GM19455 (cell line): ENCODE measurements at regions not wholly inside any gene's neighbourhood (a gene's known extent, or its start where the extent isn't known, plus 50 kb on each side); places are given as distances from the start of the nearest gene placed in this dataset.
"Not testable (repeated sequence)": the region's sequence is repeated elsewhere in the genome, so short reads cannot be mapped to it uniquely, and the experiment has no call there.

ENCODE experiments used
- ATAC-seq: cut with Tn5 transposase; IDR thresholded peaks from one replicate; pipeline ENCODE4 v1.9.1; 2021; ENCODE audit not compliant: unreplicated experiment

DNA sequence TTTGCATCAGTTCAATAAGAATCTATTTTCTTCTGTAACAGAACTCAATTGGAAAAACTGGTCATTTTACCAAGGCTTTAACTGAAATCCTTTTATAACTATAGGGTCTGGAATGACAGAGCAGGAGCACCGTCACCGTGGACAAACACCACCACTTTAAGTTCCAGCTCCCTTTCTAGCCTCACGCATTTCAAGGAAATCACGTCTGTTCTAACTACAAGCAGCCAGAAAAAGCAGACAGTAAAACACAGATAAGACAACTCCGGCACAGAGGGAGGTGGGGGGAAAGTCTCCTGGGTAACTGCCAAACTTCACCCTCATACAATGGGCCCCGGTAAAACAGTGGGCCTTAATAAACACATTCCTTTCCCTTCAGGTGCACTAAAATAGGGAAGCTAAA lies 952.6 kb downstream of the STIM2 start:
- not testable (repeated sequence) for ATAC-seq

DNA sequence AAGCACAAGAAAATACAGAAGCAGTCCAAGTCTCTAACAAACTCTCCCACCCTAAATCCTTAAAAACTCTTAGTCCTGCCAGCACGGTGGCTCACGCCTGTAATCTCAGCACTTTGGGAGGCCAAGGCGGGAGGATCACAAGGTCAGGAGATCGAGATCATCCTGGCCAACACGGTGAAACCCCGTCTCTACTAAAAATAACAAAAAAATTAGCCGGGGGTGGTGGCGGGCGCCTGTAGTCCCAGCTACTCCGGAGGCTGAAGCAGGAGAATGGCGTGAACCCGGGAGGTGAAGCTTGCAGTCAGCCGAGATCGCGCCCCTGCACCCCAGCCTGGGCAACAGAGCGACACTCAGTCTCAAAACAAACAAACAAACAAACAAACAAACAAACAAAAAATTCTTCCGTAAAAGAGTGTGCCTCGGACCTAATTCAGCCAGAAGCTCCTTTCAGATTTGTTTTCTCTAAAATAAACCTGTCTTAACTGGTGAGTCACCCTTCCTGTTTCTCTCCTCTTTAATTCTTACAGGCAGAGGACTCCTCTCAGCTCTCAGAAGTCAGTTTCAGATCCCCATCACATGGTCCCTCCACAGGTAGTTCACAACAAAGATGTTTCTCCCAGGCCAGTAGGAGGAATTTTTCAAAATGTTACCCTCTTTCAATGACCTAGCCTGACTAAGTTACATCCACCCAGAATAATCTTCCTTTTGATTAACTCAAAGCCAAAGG lies 953.2 kb downstream of the STIM2 start:
- not testable (repeated sequence) for ATAC-seq

DNA sequence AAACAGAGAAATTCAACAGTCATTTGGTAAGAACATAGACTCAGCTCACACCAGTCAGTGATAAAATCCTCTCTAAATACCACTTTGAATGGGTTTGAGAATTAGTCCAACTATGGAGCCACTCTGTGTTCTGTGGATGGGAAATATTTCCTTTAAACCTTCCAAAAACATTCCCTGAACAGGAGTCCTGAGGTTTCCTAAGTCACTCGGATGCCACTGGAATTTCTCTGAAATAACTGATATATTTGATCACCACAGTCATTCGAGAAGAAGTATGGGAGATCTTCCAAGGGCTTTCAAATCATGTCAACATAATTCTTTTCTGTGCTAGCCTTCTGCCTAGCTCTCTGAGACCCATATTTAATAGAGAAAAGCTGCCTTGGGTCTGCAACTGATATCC lies 958.6 kb downstream of the STIM2 start:
- no peak for ATAC-seq

DNA sequence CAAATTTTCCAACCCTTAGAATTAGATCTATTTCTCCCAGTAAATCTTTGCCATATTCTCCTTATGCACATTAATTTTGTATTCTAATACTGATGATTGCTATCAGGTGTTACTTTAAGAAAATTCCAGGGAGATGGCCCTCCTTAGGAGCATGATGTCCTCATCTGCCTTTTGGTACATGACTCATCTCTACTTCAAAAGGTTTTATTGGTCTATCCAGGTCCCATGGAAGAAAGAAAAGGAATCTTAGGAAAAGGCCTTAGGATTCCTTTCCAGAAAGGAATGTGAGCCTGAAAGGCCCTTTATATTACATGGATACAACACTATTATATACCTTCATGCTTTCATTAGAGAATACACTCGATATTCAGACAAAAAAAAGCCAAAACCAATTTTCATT lies 968.2 kb downstream of the STIM2 start:
- ATAC-seq = no peak

DNA sequence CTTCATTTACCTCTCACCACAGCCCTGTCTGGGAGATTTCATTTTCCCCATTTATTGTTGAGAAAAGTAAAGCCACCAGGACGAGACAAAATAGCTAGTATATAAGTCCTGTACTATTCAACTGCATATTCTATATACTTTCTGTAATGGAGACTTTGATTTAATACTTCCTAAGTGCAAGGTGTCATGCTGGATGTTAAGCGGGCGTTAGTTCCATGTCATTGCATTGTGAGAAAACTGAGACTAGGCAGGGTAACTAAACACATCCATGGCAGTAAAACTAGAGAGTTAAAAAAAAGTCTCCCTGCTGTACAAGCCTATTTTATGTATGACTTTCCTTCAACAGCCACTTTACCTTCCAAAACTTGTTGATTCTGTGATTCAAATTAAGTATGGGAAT lies 969.6 kb downstream of the STIM2 start:
- ATAC-seq = no peak

DNA sequence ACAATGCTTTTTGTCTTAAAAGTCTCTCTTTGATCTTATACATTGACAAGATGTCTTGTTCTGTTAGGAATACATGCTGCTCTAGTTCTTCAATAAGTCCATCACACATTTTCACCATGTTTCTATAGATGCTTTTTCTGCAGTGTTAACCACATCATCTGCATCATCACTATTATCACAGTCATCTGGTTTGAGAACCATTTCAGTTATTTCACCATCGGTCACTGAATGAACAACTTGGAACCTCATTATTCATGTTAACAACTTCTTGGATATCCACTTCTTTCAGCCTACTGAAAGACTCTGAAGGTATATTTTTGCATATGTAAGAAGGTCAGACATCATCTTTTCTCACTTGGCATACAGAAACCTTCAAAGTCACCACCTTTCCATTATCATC lies 975.2 kb downstream of the STIM2 start:
- ATAC-seq = no peak

DNA sequence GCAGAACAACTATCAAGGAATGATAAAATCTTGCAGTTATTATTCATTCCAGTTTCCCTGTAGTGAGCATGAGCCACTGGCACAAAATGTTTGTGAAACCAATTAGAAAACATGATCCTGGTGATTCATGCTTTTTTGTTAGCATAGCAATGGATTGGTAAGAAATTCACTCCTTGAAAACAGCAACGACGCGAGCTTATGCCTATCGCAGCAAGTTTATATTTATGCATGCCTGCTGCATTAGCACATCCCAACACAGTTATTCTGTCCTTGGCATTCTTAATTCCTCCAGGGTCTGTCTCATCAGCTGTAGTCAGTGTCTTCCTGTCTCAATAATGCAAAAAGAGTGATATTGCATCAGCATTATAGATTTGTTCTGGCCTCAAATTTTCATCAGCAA lies 975.9 kb downstream of the STIM2 start:
- ATAC-seq = no peak

DNA sequence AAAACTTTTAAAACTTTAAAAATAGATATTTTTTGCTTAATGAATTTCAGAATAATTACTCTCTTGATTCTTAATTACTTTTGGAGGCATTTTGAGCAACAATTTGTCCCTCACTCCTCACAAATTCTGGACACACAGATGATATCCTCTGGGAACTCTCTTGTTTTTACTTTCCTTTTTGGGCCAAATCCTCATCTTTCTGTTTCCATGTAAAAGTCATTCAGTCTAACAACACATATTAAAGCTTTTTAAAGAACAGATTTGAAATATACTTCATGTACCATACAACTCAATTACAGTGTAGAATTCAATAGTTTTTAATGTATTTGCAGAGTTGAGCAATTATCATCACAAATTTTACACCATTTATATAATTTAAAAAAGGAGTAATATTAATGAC lies 983.1 kb downstream of the STIM2 start:
- no peak for ATAC-seq

DNA sequence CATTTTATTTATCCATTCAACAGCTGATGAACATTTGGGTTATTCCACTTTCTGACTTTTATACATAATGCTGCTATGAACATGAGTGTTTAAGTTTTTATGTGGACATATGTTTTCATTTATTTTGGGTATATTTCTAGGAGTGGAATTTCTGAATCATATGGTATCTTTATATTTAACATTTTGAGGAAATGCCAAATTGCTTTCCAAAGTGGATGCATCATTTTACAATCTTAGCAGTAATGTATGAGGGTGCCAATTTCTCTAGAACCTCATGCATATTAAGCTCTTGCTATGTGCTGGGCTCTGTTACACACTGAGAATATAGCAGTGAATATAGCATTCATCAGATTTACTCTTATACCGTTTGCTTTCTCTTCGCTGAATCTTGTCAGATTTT lies 983.7 kb downstream of the STIM2 start:
- no peak for ATAC-seq

DNA sequence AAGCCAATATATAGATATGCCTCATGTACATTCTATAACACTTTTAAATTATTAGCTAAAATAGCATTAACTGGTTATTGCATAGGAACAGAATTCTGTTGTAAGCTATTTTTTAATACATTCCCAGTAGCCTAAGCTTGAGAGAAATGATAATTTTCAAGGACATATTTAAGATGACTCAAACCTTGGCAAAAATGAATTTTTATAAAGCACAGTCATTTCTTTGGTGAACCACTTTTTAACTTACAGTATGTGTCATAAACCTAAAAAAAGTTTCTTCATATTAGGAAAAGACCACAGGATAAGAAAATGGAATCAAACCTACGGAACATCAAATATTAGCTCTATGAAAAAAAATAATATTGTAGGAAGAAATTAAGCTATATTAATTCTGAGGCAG lies 986.3 kb downstream of the STIM2 start:
- ATAC-seq = no peak

DNA sequence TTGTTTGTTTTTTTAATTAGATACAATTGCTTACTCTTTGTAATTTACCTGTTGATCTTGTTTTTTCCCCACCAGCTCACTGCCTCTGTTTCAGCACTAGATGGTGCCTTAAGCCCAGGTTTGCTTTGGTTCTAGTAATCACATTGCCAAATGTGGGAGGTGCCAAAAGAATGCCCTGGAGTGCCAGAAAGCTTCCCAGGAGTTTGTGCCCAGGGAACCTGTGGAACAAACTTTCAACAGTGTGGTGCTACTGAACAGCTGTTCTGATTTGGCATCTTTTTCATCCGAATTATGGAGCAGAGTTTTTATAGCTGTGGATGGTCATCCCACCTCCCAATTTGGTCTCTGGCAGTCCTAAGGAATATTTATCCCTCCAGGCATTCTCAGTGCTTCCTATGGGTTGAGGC lies 1000.7 kb downstream of the STIM2 start:
- ATAC-seq = no peak

DNA sequence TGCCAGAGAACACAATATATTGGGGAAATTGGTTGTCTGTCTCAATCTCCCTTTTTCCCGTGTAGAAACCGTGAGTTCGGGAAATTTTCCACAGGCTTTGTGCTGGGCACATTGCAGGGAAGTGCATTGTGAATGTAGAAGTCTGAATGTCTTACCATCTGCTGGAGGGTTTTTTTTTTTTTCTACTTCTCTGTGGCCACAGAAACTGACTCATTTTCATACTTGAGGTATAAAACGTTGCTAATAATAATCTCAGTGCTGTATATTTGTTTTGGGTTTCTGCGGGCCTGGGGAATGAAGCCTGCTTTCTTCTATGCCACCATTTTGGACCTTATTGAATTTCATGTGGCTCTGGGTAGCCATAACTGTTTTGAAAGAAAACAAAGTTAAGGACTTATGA lies 1001.2 kb downstream of the STIM2 start:
- ATAC-seq = no peak

DNA sequence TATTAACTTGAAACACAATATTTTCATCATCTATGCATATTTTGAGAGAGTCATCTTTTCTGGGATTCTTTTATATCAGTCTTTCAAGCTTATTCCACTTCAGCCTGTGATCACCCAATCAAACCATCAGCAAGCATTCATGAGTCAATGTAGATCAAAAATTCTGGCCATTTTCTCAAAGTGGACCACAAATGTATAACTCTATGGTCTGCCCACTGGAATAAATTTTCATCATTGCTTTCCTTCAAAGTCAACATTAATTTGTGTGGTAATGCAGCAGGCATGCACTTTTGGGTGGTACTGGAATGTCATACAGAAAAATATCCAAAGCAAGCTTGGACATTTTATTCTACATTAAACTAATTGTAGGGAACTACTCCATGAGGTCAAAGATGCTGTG lies 1013.0 kb downstream of the STIM2 start:
- no peak for ATAC-seq

DNA sequence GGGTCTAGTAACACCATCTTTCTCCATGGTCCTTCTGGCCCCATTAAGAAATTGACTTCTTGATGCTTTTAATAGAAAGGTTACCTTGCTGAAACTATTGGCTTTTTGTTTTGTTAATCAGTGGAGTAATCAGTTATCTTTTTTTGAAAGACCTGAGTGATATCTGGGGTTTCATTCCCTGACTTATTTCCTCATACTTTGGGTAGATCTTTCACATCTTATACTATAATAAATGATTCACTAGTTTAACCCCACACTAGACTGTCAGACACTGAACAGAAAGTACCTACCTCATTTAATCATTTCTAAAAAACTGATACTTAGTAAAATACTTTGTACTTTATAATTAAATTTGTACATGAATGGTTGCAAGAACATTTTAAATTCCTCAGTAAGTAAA lies 1021.1 kb downstream of the STIM2 start:
- ATAC-seq = no peak

DNA sequence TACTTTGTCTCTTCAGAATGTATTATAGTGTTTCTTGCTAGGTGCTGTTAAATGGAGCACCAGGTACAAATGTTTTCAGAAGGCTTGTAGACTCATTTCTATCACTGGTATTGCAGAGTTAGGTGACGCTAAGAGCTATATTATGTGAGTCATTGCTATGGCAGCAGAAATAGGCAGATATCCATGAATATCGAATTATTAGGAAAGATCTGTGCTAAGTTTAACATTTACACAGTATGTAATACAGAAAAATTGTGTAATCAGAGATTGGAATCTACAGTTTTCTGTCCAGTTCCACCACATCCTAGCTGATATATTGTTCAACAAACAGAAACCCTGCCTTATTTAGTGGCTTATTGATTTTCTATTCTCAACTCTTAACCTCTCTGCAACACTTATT lies 1025.5 kb downstream of the STIM2 start:
- ATAC-seq = no peak

DNA sequence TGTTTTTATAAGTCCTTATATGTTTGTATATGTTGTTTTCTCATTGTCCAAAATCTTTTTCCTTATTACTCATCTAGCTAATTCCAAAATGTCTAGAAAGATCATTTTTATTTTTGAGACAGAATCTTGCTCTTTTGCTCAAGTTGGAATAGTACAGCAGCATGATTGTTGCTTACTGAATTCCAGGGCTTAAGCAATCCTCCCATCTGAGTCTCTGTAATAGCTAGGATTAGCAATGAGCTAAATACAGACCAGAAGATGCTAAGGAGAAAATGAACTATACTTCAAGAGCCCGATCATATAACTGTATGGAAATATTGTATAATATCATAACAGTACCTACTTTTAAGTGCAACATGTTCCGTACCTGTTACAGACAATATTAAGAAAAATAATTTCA lies 1027.0 kb downstream of the STIM2 start:
- no peak for ATAC-seq

DNA sequence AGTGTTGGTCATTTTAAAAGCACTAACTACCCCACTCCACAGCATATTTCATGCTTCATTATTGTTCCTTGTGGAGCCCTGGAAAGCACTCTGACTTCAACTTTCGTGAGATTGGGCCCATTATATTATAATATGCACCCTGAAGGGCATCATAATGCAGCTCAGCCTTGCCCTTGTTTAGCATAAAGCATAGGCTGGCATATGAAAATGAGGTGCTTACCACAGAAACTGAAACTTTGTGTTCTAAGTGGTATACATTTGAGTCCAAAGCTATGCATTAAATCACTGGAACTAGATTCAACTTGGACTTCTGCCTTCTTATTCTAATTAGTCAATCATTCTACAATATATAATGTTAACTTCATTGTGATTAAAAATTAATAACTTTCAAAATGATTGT lies 1027.9 kb downstream of the STIM2 start:
- ATAC-seq = no peak

DNA sequence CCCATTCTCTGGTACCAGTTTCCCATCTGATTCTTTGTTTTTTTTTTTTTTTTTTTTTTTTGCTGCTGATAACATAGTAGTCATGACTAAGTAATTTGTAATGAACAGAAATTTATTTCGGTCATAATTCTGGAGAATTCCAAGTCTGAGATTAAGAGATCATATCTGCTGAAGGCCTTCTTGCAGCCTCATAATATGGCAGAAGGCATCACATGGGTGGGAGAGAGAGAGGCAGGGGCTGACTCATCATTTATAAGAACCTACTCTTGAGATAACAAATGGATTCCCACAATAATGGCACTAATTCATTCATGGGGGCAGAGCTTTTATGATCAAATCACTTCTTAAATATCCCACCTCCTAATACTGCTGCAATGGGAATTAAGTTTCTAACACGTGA lies 1034.3 kb downstream of the STIM2 start:
- no peak for ATAC-seq

DNA sequence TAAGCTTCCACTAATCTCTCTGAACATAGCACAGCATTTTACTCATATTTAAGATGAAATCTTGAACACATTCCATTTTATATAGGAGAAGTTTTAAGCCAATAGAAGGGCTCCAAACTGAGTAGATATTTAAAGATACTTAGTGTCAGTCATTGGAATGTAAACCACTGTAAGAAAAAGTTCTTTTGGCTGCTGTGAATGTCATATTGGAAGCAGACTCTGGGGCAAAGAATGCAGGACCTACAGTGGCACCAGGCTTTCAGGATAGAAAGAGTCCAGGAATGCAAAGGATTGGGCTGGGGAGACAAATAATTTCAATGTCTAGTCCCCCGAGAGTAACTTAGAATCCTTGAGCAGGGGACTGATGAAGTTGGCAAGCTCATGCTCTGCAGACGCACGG lies 1047.7 kb downstream of the STIM2 start:
- ATAC-seq = no peak

DNA sequence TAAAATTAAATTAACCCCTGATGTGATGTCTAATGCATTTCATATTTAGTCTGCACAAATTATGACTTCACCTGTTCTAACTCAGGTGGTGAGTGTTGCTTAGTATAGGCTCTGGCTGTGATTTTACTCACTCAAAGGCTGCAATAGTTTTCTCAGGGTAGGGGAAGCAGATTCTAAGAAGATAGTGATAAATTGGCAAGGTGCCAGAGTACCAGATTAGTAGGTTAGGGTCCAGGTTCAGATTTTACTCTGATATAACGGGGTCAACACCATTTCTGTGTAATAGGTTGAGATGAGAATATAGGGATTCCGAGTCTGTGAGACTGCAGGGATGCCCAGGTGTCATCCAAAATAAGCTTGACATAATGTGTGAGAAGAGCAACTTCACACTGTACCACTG lies 1049.6 kb downstream of the STIM2 start:
- no peak for ATAC-seq

DNA sequence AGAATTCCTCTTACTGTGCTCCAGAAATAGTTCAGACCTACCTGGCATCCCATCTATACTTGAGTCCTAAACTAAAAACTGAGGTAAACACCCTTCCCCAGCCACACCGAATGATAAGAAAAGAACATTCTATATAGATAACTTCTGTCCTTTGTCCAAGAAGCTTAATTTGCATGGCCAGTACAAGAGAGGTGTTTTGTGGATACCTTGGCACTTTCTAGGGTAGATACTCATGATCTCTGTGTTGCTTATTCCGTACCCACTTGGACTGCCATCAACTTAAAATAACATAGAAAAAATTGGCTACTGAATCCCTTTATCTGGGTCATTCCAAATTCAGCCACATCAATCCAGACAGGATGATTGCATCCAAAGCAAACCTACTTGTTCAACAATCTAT lies 1050.4 kb downstream of the STIM2 start:
- ATAC-seq = no peak

DNA sequence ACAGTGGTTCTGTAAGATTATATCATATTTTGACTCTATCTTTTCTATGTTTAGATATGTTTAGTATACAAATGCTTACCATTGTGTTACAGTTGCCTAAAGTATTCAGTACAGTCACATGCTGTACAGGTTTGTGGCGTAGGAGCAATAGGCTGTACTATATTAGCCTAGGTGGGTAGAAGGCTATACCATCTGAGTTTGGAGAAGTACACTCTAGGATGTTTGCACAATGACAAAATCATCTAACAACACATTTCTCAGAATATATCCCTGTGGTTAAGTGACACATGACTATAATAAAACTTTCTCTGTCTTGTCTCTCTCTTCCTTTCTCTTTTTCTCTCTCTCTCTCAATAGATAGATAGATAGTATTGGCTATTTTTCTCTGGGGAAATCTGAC lies 1053.1 kb downstream of the STIM2 start:
- ATAC-seq = no peak

DNA sequence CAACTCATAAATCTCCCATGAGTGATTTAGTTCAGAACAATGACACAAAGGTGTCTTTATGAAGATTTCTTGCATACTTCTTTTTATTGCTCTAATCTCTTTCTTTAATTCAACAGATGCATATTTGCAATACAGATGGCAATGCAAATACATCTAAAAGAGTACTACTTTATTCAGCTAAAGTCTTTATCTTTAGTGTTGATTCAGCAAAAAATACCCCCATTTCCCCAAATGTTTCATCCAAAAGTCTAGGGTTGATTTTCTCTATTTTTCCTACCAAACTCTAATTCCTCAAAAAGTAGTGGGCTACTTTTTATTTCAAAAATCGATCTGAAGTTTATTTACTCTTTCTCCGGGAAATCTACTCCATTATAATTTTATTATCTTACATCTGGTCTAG lies 1055.2 kb downstream of the STIM2 start:
- ATAC-seq = no peak
